ENCODE measurements at regions not wholly inside any gene's neighbourhood (a gene's known extent, or its start where the extent isn't known, plus 50 kb on each side); places are given as distances from the start of the nearest gene placed in this dataset.

- no peaks in the 10 kb centered on the region for H3K27me3 ChIP-seq
- no peak for DNase-seq
- H3K4me1 ChIP-seq, result peaks cover 4% of the 10 kb centered on the region
- no peak overlapping the region for H3K27ac ChIP-seq
- H3K4me3 ChIP-seq, result no peak overlapping the region
- intact Hi-C loops (cut with DNase I; ENCODE audit: low total_unique reads), result no loop called here
- no peaks in the 10 kb centered on the region for H3K9me3 ChIP-seq
- 44 to 68% methylated on average over 5 of the region's 5 CpGs for WGBS, 2 donors
- TF ChIP-seq POLR2A (IDR thresholded peaks at IDR 0.05), result no peak
- TF ChIP-seq CTCF (IDR thresholded peaks at IDR 0.05), result no peak
- no peaks in the 10 kb centered on the region for H3K36me3 ChIP-seq (ENCODE audit: low read depth, missing control alignments)
Observed at GRCh38 chr12:25730489-25731349, 177.6 kb upstream of the LMNTD1 start.

DNA sequence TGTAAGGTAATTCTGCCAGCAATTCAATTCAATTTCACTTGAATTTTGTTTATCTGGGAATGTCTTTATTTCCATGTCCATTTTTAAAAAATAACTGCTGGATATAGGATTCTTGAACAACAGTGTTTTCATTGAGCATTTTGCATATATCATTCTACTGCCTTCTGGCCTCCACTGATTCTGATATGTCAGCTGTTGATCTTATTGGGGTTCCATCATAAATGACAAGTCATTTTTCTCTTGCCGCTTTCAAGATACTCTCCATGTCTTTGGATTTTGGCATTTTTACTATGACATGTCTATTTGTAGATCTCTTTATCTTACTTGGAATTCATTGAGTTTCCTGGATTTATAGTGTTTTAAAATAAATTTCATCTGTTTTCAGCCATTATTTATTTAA is 180.5 kb upstream of the LMNTD1 start:
- Histone ChIP-seq H3K4me1 (no peaks in the 10 kb centered on the region), H3K27ac (no peak overlapping the region), H3K36me3 (ENCODE audit: low read depth, missing control alignments) (no peaks in the 10 kb centered on the region), H3K27me3 (no peaks in the 10 kb centered on the region), H3K9me3 (no peaks in the 10 kb centered on the region), H3K4me3 (no peak overlapping the region)
- TF ChIP-seq CTCF (IDR thresholded peaks at IDR 0.05), result no peak
- no peak for TF ChIP-seq POLR2A (IDR thresholded peaks at IDR 0.05)
- 97% methylated on average over 1 of the region's 1 CpG for WGBS, 2 donors
- intact Hi-C loops (cut with DNase I; ENCODE audit: low total_unique reads), result no loop called here
- DNase-seq, result no peak

- no peaks in the 10 kb centered on the region for H3K36me3 ChIP-seq (ENCODE audit: low read depth, missing control alignments)
- H3K9me3 ChIP-seq, result no peaks in the 10 kb centered on the region
- 79 to 100% methylated on average over 1 of the region's 1 CpG for WGBS, 2 donors
- H3K27ac ChIP-seq, result no peak overlapping the region
- H3K4me1 ChIP-seq, result no peaks in the 10 kb centered on the region
- intact Hi-C loops (cut with DNase I; ENCODE audit: low total_unique reads), result no loop called here
- DNase-seq, result no peak
- no peaks in the 10 kb centered on the region for H3K27me3 ChIP-seq
- no peak overlapping the region for H3K4me3 ChIP-seq
- TF ChIP-seq POLR2A (IDR thresholded peaks at IDR 0.05), result no peak
- TF ChIP-seq CTCF (IDR thresholded peaks at IDR 0.05), result no peak
Observed at GRCh38 chr12:25734529-25735180, 181.6 kb upstream of the LMNTD1 start.

DNA sequence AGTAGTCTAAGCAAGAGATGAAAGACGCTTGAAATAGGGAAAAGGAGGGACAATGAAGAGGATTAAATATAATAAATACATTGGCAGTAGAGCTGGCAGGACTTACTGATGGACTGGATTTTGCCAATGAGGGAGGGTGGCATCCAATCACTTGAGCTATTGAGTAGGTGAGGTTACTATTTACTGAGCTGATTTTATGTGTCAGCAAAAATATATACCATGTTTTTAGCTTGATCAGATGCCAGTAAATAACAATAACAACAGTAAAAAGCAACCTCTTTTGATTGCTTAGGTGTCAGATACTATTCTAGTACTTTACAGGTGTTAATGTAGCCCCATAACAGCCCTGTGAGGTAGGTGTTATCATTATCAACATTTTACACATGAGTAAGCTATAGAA is 187.5 kb upstream of the LMNTD1 start:
- intact Hi-C loops (cut with DNase I; ENCODE audit: low total_unique reads), result no loop called here
- TF ChIP-seq POLR2A (IDR thresholded peaks at IDR 0.05), result no peak
- no peak for TF ChIP-seq CTCF (IDR thresholded peaks at IDR 0.05)
- Histone ChIP-seq H3K4me1 (no peaks in the 10 kb centered on the region), H3K27ac (no peak overlapping the region), H3K4me3 (no peak overlapping the region), H3K9me3 (no peaks in the 10 kb centered on the region), H3K27me3 (no peaks in the 10 kb centered on the region), H3K36me3 (ENCODE audit: low read depth, missing control alignments) (no peaks in the 10 kb centered on the region)
- no peak for DNase-seq
- WGBS, 2 donors, result 81 to 96% methylated on average over 1 of the region's 1 CpG

Data from testis (tissue), 2 donors.